Stimulated activated CD8-positive, alpha-beta memory T cell treated with anti-CD3 and anti-CD28 coated beads, Interleukin-4, amount 100 ng/mL, for 24 hours (primary cell): ENCODE measurements at regions not wholly inside any gene's neighbourhood (a gene's known extent, or its start where the extent isn't known, plus 50 kb on each side); places are given as distances from the start of the nearest gene placed in this dataset.

Experiments used
- DNase-seq: peaks from one replicate; pipeline ENCODE4 v3.0.0-alpha.2; 2020; ENCODE audit warnings: low read depth

DNA sequence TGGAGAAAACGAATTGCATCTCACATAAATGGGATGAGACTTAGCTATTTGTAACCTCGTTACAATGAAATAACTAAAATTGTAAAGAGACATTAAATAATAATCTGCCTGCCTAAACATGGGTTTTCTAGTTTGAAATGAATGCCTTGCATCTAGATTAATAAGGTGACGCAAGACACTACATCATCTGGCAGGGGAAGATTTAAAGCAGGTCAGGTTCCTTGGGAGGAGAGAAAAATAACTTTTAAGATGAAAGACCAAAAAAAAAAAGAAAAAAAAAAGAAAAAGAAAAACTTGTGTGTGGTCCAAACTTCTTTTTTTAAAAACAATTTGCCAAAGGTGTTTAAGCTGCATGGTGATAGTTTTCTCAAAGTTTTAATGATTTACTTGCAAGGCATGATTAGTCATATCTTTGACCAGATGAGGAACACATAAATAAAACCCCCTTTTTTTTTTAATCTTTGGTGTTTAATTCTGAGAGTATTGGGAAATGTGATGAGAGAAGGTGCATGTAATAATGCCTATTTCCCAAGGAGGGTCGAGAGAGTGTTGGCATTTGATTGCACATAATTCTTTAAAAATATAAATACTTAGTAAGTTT is 122.9 kb upstream of the ADAMTSL1 start:
- no peak for DNase-seq

DNA sequence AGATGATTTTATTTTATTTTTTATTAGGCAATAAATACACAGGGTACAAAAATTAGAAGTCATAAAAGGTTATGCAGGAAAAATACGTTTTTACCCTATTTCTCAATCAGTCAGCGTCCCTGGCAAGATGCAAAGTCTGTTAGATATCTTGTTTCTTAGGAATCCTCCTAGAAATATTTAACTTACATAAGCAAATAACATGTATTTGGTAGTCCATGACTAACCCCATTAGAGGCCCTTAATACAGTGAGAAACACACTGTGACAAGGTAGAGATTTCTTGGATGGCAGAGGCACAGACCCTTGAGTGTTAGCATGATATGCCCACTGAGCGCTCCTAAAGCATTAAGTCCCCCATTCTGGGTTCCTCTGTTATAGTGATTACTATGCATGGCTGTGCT is 121.2 kb upstream of the ADAMTSL1 start:
- no peak for DNase-seq

DNA sequence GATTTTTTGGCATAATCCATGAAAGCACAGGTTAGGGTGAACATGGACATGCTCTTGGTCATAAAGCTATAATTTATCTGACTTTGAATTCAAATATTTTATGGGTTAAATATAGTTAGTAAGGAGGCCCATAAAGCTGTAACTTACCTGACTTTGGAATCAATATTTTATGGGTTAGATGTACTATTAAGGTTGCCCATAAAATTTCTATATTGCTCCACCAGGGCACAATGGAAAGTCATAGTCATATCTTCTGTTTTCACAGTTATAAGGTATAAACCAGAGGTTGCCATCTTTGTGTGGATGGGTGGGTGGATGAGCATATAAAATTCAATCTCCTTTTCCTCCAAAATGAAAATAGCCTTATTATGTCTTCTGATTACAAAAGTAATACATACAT is 120.5 kb upstream of the ADAMTSL1 start:
- no peak for DNase-seq

DNA sequence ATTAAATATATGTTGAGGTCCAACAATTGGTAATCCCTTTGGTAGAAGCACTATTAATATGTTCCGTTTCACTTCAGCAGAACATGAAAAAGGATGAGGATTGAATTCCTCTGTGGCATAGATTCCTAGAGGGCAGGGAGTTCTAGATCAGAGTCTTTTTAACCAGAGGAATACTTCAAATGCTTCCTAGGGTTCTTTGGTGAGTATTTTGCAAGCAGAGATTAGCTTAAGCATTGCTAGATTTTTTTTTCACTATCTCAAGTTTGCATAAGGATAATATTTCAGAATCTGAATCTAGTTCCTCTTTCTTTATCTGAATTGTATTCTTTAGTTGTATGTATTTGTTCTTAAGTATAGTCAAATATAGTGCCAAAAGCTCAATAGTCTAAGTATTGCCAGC is 116.6 kb upstream of the ADAMTSL1 start:
- DNase-seq = no peak

DNA sequence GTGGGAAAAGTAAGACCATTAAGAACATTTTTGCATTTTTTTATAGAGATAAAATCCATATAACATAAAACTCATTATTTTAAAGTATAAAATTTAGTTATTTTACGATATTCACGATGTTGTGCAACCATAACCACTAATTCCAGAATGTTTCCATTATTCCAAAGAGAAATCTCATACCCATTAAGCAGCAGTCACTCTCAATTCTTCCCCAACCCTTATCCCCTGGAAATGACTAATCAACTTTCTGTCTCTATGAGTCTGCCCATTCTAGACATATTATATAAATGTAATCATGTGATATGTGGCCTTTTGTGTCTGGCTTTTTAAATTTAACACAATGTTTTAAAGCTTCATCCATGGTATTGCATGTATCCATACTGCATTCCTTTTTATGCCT is 115.6 kb upstream of the ADAMTSL1 start:
- DNase-seq = no peak

DNA sequence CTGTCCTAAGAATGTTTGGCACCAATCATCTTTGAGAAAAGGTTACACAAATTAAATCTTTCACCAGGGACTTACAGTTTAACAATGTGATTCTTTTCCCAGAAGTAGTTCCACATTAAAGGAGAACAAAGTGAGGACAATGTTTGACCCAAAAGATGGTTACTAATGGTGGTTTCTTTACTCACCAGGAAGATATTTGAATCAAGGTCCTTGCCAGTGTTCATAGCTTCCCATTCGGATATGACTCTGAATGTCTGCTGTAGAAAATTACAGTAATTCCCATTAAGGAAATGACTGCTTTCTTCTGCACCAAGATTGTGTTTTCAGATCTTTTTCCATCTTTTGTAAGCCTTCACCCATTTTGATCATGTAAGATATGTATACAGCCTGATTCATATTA is 114.6 kb upstream of the ADAMTSL1 start:
- no peak for DNase-seq

DNA sequence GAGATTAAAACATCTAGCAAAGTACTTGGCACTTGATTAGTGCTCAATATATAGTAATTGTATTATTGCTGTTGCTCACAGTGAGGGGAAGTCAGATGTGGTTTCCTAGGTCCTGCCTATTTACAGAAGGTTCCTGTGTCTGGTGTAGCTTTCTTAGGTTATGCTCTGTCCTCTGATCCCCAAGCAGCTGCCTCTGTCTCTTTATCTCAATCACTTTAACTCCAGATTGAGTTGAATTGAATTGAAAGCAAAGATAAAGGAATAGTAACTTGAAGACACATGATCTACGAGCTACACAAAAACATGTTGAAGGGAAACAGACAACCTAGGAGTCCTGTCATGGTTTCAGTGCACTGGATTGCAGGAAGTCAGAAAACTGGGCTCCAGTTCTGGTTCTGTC is 113.9 kb upstream of the ADAMTSL1 start:
- no peak for DNase-seq

DNA sequence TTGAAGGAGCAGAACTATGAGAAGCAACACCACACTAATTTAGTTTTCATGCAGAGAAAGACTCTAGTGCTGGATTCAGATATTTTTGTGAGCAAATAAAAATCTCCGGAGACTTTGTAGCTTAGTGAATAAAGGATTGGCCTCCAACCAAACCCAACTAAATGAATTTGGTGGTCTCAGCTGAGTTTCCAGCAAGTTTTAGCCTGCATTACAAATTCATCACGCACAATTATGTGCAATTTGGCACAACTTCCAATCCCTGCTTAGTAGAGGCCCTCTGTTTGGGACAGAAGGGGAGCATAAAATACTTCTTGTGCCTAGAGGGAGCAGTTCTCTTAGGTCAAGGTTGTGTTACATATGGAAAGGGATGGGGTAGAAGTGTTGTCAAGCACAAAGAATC is 112.3 kb upstream of the ADAMTSL1 start:
- no peak for DNase-seq

DNA sequence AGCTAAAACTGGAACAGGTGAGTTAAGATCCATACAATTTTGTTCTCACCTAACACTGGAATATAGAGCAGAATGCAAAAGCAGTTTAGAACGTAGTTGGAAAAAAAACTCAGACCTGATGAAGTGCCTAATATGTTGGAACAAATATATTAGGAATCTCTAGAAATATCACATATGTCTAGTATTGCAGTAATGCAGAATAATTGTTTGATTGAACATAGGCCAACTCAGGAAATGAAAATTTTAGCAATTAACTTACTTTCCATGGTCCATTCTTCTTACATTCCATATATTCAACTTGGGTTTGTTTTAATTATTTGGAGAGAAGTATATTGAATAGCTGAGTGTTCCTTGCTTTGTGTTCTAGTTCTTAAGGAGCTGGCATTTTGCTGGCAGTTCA is 111.8 kb upstream of the ADAMTSL1 start:
- no peak for DNase-seq

DNA sequence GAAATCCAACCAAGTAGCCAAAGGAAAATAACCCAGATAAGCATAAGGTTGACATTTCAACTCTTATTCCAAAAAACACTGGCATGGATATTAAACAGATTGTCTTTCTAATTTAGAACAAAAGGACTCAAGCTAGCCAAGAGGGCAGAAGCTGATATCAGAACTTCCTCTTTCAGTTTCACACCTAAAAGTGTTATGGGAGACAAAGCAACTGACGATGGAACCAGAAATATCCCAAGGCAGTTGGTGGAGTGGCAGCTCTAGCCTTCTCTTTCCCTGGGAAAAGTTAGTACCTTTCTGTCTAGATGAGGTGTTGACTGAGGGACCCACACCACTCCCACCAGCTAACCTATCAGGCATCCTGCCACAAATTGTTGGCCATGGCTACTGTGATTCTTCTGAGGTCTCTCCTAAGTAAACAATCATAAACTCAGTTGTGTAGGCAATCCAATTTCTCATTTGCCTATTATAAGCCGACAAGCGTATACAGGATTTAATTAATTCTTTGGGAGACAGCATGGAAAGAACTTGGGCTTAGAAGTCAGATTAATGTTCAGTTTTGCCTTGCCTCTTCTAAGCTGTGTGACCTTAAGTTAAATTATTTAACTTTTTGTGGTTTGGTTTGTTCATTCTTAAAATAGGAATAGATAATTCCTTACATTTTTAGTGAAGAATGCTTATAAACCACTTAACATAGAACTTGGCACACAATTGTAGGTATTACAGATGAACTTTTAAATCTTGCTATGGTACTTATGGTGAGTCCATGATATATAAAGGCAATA is 110.9 kb upstream of the ADAMTSL1 start:
- DNase-seq = no peak

DNA sequence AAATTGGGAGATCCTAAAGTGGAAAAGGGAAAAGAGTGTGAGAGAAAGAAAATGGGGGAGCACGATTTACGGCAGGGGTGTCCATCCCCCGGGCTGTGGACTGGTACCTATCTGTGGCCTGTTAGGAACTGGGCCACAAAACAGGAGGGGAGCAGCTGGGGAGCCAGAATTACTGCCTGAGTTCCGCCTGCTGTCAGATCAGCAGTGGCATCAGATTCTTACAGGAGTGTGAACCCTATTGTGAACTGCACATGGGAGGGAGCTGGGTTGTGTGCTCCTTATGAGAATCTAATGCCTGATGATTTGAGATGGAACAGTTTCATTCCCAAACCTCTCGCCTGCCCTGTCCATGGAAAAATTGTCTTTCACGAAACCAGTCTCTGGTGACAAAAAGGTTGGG is 108.3 kb upstream of the ADAMTSL1 start:
- no peak for DNase-seq

DNA sequence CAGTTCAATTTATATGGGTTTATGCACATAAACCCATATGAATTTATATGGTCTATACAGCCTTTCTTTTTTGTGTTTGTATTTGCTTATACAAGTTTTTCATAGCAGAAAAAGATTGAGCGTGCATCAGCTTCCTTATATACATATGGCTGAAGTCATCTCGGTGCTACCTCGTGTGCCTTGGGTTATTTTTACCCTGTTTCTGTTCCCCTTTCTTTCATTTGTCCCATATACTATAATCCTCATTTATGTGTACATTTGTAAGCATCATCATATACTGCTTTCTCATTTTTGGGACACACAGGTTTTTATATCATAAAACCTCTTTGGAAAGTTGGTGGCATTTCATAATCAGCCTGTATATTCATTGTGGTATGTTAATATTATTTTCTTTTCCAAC is 107.8 kb upstream of the ADAMTSL1 start:
- DNase-seq = no peak

DNA sequence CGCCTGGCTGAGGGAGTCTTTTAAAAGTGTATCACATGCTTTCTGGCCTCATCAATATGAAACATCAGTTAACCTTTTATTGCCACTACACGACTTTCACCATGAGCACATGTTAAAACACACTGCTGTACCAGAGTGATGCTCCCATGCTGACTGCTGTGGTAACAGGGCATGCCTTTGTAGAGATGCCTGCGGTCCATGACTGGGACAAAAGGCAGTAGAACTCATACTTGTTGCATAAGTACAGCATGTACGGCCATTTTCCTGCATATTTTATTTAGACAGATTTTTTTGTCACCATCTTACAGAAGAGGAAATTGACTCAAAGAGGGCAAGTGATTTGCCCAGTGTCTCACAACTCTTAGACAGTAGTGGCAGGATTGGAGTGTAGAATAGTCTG is 105.7 kb upstream of the ADAMTSL1 start:
- DNase-seq = no peak

DNA sequence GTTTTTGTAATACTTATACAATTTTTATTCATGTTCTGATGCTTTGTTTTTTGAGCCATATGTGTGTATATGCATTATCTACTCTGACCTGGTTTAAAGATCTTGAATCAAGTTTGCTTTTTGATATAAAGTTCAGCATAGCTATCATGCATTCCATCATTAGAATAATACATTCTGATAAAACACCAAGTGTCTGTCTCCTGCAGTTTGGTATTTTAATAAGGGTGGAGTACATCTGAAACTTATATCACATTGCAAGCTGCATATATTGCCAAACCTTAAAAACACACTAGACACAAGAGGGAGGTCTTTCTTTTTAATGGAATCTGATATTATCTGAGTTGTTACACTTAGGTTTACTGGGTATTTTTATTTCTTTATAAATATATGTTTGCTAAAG is 102.8 kb upstream of the ADAMTSL1 start:
- no peak for DNase-seq

DNA sequence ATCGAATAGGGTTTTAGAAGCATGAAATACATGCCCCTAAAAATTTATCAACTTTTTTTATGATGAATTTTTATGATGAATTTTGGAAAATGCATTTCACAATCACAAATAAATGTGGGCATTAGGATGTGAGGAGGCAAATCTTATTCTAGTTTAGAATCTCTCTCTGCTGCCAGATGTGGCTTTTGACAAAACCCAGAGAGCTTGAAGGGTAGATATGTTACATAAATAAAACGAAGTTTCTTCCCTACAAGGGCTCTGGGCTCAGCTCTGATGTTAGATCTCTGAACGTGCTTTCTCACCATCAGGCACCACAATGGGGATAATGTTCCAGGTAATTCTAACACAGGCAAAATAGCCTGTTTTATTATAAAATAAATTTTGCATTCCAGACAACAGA is 102.3 kb upstream of the ADAMTSL1 start:
- DNase-seq = no peak

DNA sequence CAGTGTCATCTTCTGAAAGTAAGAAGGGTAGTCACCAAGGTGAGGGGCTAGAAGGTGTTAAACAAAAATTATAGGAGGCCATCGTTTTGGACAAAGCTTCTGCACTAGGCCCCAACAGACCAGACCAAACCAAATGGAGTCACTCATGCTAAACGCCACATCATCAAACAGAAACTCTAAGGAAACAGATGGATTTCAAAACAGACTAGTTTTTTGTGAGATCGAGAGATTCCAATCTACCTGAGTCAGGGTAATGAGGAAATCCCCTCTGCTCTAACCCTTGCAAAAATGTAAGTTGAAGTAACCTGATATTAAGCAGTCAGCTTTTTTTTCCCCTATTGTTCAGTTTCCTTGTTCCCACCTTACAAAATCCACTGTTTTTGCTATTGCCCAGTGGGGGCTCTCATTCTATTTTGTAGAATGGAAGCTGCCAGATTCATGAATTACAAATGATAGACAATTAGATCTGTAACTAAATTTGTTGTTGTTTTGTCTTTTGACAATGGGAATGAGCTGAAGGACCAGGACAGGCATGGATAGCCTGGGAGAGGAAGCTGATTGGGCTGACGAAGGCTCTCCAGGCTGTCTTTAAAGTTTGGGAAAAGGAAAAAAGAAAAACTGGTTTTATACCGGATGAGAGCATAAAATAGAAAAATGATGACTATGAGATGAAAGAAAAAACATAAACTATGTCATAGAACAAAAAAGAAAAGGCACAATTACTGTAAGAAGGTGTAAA is 94.7 kb upstream of the ADAMTSL1 start:
- DNase-seq = no peak

DNA sequence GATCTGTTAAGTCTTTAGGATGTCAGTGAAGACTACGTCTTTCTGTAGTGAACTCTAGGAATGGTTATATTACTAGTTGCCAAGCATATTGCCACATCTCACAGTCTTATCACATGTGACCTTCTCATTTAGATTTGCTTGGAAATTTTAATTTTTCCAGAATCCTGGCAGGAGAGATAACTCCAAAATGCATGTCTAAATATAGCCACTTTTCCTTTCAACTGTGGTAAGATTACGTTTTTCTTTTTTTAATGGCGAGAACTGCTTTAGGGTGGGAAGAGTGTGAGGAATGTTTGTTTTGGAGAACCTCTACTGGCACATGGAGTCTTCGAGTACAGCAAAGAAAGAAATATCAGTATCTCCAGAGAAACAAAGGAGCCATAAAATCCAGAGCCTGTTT is 91.7 kb upstream of the ADAMTSL1 start:
- DNase-seq = no peak

DNA sequence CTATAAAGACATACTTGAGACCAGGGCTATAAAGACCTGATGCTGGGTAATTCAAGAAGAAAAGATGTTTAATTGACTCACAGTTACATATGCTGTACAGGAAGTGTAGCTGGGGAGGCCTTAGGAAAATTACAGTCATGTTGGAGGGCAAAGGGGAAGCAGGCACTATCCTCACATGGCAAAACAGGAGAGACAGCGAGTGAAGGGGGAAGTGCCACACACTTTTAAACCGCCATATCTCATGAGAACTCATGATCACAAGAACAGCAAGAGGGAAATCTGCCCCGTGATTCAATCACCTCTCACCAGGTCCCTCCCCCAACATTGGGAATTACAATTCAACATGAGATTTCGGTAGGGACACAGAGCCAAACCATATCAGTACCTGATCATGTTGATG is 89.9 kb upstream of the ADAMTSL1 start:
- DNase-seq = no peak

DNA sequence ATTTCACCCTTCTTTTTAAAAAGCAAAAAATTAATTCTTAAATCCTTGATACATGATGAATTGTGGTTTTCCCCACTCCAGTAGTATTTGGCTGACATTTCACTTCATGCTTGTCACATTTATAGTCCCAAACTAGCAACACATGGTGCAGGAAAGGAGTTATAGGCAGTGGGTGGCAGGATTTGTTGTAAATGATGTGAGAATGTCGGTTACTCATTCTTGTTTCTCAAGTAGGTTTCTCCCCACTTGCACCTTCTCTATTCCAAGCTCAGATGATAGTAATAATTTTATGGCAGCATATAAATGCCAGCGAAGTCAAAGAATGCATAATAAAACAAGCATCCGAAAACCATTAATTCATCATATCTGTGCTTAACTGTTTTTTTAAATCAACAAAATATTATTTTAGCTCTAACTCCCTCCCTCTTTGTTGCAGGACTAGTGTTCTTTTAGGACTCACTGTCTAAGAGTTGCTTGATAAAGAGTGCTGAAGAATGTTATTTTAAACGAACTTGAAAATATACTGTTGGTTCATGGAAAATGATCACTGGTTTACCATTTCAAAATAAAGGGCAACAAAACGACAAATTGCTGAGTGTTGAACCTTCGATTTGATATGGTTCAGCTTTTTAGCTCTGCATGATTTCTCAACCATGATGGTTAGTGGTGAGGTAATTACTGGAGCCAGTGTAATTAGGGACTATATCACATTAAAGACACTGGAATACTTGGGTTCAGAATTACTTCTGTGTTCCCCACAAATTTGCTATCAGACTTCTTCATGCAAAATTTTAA is 88.1 kb upstream of the ADAMTSL1 start:
- DNase-seq = no peak

DNA sequence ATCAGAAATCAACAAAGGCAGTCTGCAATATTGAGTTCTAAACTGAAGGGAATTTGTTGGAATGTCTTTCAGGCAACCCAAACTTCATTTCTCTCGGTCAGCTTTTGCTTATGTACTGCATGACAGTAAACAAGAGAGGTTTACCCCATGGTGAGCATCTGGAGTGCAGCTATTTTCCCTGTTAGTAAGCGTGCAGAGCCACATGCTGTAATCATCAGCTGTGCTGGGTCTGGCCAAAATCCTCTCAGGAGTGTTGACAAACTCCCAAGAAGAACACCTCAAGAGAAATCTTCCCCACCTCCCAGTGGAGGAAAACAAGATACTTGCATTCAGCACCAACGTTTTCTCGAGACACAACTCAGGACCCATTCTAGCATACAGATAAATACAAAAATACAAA is 83.6 kb upstream of the ADAMTSL1 start:
- DNase-seq = no peak

DNA sequence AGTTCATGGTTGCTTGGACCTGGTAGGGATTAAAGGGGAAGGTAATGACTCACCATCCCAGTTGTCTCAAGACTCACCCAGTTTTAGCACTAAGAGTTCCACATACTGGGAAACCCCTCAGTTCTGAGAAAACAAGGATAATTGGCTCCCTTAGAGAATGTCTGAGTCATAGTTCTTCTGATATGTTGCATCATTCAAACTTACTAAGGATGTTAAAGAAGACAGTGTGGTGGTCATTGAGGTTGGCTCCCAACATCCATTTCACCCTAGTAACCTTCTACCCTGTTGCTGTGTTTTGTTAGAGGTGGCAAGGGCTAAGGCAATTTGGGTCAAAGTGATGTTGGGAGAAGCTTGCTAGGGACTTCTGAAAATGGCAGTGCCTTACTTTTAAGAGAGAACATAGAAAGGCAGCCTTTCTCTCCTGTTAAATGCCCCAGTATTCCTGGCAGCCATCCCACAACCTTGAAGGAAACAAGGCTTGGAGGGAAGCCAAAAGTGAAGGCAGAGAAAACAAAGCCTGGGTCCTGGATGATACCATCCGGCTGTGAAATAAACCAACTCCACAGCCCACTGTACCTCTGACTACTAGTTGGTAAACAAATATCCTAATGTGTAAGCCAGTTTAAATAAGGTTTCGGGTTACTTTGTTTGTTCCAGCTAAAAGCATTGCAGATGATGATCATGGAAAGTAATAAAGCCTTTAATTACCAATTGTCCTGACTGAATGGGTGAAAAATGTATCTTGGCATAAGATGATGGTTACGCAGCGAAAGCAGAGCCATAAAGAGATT is 80.4 kb upstream of the ADAMTSL1 start:
- DNase-seq = no peak

DNA sequence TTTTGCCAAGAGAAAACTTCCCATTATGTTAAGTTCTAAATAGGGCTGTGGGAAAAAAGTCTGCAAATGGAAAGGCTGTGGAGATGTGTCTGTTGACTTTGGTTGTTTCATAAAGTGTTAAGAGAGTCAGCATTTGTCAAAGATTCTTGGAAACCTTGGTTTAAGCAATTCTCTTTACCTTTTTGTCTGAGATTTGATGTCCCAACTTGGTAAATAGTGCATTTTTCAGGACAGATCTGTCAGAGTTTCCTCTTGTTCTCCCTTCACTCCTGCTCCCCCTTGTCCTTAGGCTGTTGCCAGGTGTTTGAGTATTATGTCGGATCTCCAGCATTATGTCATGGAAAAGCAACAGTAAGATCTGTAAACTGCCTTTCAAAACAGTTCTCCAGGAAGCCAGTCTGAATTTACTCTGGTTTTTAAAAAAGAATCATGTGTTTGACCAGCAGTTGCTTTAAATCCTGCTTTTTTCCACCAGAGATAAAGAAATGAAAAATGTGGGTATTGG is 79.1 kb upstream of the ADAMTSL1 start:
- DNase-seq = no peak
